ENCODE measurements at regions not wholly inside any gene's neighbourhood (a gene's known extent, or its start where the extent isn't known, plus 50 kb on each side); places are given as distances from the start of the nearest gene placed in this dataset.

- DNase-seq (ENCODE audit: low read depth), result no peak
These were observed 107.4 kb upstream of the TSPAN5 start for GRCh38 chr4:98765771-98766170.

GRCh38 chr4:98758182-98758581, 99.8 kb upstream of the TSPAN5 start:
- no peak for DNase-seq (ENCODE audit: low read depth)

- no peak for DNase-seq (ENCODE audit: low read depth)
These were observed 96.3 kb upstream of the TSPAN5 start for GRCh38 chr4:98754736-98755135.

- no peak for DNase-seq (ENCODE audit: low read depth)
These were observed 90.8 kb upstream of the TSPAN5 start for GRCh38 chr4:98749206-98749605.

- no peak for DNase-seq (ENCODE audit: low read depth)
These were observed 90.2 kb upstream of the TSPAN5 start for GRCh38 chr4:98748609-98749008.

GRCh38 chr4:98747393-98748091, 89.1 kb upstream of the TSPAN5 start:
- no peak for DNase-seq (ENCODE audit: low read depth)

- DNase-seq (ENCODE audit: low read depth), result no peak
These were observed 88.5 kb upstream of the TSPAN5 start for GRCh38 chr4:98746936-98747335.

GRCh38 chr4:98746530-98746929, 88.1 kb upstream of the TSPAN5 start:
- DNase-seq (ENCODE audit: low read depth), result no peak

- DNase-seq (ENCODE audit: low read depth), result no peak
These were observed 87.0 kb upstream of the TSPAN5 start for GRCh38 chr4:98745366-98745765.

- no peak for DNase-seq (ENCODE audit: low read depth)
These were observed 86.2 kb upstream of the TSPAN5 start for GRCh38 chr4:98744372-98745150.

- DNase-seq (ENCODE audit: low read depth), result no peak
These were observed 83.5 kb upstream of the TSPAN5 start for GRCh38 chr4:98741952-98742351.

GRCh38 chr4:98739751-98740150, 81.3 kb upstream of the TSPAN5 start:
- DNase-seq (ENCODE audit: low read depth), result no peak

- no peak for DNase-seq (ENCODE audit: low read depth)
These were observed 75.2 kb upstream of the TSPAN5 start for GRCh38 chr4:98733601-98734000.

- DNase-seq (ENCODE audit: low read depth), result no peak
These were observed 70.5 kb upstream of the TSPAN5 start for GRCh38 chr4:98728871-98729270.

- DNase-seq (ENCODE audit: low read depth), result peak; percentile 6
These were observed 70.0 kb upstream of the TSPAN5 start for GRCh38 chr4:98728433-98728832.

- no peak for DNase-seq (ENCODE audit: low read depth)
These were observed 63.6 kb upstream of the TSPAN5 start for GRCh38 chr4:98722000-98722399.

- DNase-seq (ENCODE audit: low read depth), result peak; percentile 25
These were observed 62.6 kb upstream of the TSPAN5 start for GRCh38 chr4:98720871-98721480.

GRCh38 chr4:98716796-98717195, 58.4 kb upstream of the TSPAN5 start:
- no peak for DNase-seq (ENCODE audit: low read depth)

- DNase-seq (ENCODE audit: low read depth), result no peak
These were observed 54.2 kb upstream of the TSPAN5 start for GRCh38 chr4:98712607-98713006.

- DNase-seq (ENCODE audit: low read depth), result no peak
These were observed 53.1 kb upstream of the TSPAN5 start for GRCh38 chr4:98711526-98711925.

GRCh38 chr4:98710831-98711230, 52.4 kb upstream of the TSPAN5 start:
- no peak for DNase-seq (ENCODE audit: low read depth)
